Keratinocyte (primary cell): ENCODE measurements at regions not wholly inside any gene's neighbourhood (a gene's known extent, or its start where the extent isn't known, plus 50 kb on each side); places are given as distances from the start of the nearest gene placed in this dataset.

ENCODE experiments used
- EZH2 ChIP-seq: IDR thresholded peaks from one replicate; pipeline ENCODE4 v1.6.1; 2012; ENCODE audit warnings: inconsistent platforms, mild to moderate bottlenecking, low read length, moderate library complexity
- TF ChIP-seq, protein P1 (sequence below), 3 experiments: IDR thresholded peaks in 1 of 3; conservative IDR thresholded peaks in 1 of 3; optimal IDR thresholded peaks in 1 of 3; 2 replicates in 2 of 3; 3 replicates in 1 of 3; pipeline versions ENCODE3 to v1.5.1; 2011; ENCODE audit warnings: low read length in 3 of 3, mild to moderate bottlenecking in 3 of 3, moderate library complexity in 2 of 3, control low read depth in 1 of 3, inconsistent platforms in 1 of 3; ENCODE audit not compliant: insufficient read depth in 2 of 3; ENCODE audit errors: extremely low read depth in 1 of 3

DNA sequence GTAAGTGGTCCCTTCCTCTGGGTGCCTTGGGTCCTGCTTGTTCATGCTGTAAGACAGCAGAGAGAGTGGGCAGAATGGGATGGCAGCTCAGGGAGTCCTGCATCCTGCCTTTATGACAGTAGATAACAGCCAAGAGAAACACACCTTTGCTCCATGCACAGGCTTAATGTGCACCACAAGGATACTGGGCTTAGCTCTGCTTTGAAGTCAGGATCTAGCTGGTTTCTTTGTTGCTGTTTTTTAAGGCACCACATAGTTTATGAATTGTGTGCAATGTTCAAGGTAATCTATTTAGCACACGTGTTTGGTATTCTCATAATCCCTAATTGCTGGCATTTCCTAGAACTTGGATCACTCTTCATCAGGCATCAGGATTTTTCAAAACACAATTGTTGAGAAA, 239.5 kb upstream of the DCN start:
- TF ChIP-seq, protein P1, sequence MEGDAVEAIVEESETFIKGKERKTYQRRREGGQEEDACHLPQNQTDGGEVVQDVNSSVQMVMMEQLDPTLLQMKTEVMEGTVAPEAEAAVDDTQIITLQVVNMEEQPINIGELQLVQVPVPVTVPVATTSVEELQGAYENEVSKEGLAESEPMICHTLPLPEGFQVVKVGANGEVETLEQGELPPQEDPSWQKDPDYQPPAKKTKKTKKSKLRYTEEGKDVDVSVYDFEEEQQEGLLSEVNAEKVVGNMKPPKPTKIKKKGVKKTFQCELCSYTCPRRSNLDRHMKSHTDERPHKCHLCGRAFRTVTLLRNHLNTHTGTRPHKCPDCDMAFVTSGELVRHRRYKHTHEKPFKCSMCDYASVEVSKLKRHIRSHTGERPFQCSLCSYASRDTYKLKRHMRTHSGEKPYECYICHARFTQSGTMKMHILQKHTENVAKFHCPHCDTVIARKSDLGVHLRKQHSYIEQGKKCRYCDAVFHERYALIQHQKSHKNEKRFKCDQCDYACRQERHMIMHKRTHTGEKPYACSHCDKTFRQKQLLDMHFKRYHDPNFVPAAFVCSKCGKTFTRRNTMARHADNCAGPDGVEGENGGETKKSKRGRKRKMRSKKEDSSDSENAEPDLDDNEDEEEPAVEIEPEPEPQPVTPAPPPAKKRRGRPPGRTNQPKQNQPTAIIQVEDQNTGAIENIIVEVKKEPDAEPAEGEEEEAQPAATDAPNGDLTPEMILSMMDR (optimal IDR thresholded peaks at IDR 0.05 in 1 of 3, IDR thresholded peaks at IDR 0.05 in 1 of 3, conservative IDR thresholded peaks at IDR 0.05 in 1 of 3; ENCODE audit: extremely low read depth in 1 of 3, insufficient read depth in 2 of 3, low read length in 3 of 3), result no peak
- no peak for TF ChIP-seq EZH2
